ENCODE measurements at regions not wholly inside any gene's neighbourhood (a gene's known extent, or its start where the extent isn't known, plus 50 kb on each side); places are given as distances from the start of the nearest gene placed in this dataset.

DNA sequence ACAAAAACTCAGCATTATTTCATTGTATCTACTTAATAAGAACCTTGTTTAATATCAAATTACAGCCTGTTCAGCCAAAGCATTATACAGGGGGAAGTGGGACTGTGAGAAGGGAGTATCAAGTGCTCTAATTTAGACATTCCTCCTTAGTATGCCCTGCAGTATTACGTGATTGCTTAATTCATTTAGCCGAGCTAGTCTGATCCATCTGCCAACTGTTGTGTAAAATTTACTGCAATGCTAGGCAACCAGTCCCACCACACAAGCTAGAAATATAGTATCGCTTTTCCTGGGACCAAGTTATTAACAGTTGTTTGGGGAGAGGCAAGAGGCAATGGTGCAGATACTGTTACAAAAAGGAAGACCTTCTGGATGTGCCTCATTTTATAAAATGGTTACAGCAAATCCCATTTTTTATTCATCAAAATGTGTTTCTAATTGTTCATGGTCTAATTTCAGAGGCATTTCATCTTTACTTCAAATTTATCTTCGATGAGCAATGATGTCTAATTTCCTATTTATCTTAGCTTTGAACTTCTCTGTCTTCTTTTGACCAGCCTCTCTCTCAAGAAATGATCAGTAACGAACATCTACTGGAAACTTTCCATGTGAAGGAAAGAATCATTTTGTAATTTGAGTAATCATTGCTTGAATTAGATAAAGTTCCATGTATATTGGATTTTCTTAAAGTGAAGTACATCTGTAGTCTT lies 283.3 kb downstream of the DUSP10 start:
- POLR2A ChIA-PET, result no interaction called here
- H3K4me3 ChIP-seq (ENCODE audit: low read depth, low read length), result no peak overlapping the region
- H3K27me3 ChIP-seq (ENCODE audit: control insufficient read depth, insufficient read depth, low read length), result no peaks in the 10 kb centered on the region
- DNase-seq (ENCODE audit: low read depth, low spot score), result no peak
- H3K27ac ChIP-seq (ENCODE audit: low read depth, low read length), result no peak overlapping the region
- TF ChIP-seq, protein P1, sequence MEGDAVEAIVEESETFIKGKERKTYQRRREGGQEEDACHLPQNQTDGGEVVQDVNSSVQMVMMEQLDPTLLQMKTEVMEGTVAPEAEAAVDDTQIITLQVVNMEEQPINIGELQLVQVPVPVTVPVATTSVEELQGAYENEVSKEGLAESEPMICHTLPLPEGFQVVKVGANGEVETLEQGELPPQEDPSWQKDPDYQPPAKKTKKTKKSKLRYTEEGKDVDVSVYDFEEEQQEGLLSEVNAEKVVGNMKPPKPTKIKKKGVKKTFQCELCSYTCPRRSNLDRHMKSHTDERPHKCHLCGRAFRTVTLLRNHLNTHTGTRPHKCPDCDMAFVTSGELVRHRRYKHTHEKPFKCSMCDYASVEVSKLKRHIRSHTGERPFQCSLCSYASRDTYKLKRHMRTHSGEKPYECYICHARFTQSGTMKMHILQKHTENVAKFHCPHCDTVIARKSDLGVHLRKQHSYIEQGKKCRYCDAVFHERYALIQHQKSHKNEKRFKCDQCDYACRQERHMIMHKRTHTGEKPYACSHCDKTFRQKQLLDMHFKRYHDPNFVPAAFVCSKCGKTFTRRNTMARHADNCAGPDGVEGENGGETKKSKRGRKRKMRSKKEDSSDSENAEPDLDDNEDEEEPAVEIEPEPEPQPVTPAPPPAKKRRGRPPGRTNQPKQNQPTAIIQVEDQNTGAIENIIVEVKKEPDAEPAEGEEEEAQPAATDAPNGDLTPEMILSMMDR (IDR thresholded peaks at IDR 0.05; ENCODE audit: low read depth, low read length), result no peak
- CTCF ChIA-PET, result interaction anchor here (0.8 to 1.8 kb wide), 3 partner anchors 20 to 997 kb away, joined by 5 to 7 read pairs (median 5); no protein-coding TSS in a partner anchor
- no peaks in the 10 kb centered on the region for H3K9me3 ChIP-seq (ENCODE audit: control insufficient read depth, insufficient read depth, low read length)

DNA sequence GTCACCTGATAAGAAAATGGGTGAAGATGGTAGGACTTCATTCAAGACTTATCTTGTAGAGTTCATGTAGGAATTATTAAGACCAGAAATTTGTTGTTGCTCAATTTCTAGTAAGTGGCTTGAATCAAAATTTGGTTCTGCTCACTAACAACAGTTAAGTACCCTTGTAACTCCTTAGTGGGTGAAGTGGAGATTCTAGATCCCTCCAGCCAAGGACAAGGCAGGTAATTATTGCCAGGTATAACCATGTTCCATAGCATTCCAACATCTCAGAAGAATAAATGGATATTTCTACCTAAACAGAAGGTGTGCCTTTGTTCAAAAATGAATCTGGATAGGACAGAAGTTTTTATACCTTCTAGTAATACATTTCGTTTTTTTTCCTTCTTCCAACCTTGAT lies 282.3 kb downstream of the DUSP10 start:
- TF ChIP-seq, protein P1 (IDR thresholded peaks at IDR 0.05; ENCODE audit: low read depth, low read length), result no peak
- POLR2A ChIA-PET, result no interaction called here
- no peak for DNase-seq (ENCODE audit: low read depth, low spot score)
- H3K27me3 ChIP-seq (ENCODE audit: control insufficient read depth, insufficient read depth, low read length), result no peaks in the 10 kb centered on the region
- no peak overlapping the region for H3K27ac ChIP-seq (ENCODE audit: low read depth, low read length)
- H3K9me3 ChIP-seq (ENCODE audit: control insufficient read depth, insufficient read depth, low read length), result no peaks in the 10 kb centered on the region
- no peak overlapping the region for H3K4me3 ChIP-seq (ENCODE audit: low read depth, low read length)
- CTCF ChIA-PET, result interaction anchor here (1.4 to 1.8 kb wide), 3 partner anchors 18 to 537 kb away, joined by 3 to 7 read pairs (median 6); no protein-coding TSS in a partner anchor

DNA sequence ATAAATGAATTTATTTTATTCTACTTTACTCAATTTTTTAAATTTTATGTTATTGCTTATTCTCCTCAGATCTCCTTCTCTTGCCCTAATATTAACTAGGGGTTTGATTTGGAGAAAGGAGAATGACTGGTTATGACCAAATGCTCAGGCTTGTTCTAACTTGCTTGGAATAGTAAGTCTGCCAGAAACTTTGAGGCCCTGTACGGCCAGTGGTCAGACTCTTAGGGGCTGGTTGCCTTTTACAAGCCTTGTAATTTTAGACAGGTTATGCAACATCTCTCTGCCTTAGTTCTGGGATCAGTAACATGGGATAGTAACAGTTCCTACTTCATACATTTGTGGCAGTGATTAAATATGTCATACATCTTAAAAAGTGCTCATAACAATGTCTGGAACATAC lies 279.5 kb downstream of the DUSP10 start:
- Histone ChIP-seq H3K9me3 (ENCODE audit: control insufficient read depth, insufficient read depth, low read length) (no peaks in the 10 kb centered on the region), H3K27ac (ENCODE audit: low read depth, low read length) (no peak overlapping the region), H3K27me3 (ENCODE audit: control insufficient read depth, insufficient read depth, low read length) (no peaks in the 10 kb centered on the region), H3K4me3 (ENCODE audit: low read depth, low read length) (no peak overlapping the region)
- ChIA-PET CTCF (no interaction called here), POLR2A (no interaction called here)
- TF ChIP-seq, protein P1 (IDR thresholded peaks at IDR 0.05; ENCODE audit: low read depth, low read length), result no peak
- no peak for DNase-seq (ENCODE audit: low read depth, low spot score)

DNA sequence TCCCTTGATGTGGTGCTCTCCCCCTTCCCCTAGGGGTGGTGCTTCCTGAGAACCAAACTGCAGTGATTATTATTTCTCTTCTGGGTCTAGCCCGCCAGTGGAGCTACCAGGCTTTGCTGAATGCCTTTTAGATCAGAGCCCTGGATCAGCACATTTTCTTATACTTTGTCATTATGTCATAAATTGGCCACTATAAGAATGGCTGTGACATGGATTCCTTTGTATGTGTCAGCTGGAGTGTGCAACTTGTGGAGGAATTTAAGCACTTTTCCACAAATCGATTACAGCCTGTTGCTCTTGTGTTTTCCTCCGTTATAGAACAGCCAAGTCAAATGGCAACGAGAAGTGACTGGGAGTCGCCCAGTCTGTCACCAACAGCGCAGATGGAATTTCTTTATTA lies 273.3 kb downstream of the DUSP10 start:
- Histone ChIP-seq H3K27ac (ENCODE audit: low read depth, low read length) (no peak overlapping the region), H3K27me3 (ENCODE audit: control insufficient read depth, insufficient read depth, low read length) (no peaks in the 10 kb centered on the region), H3K4me3 (ENCODE audit: low read depth, low read length) (no peak overlapping the region), H3K9me3 (ENCODE audit: control insufficient read depth, insufficient read depth, low read length) (no peaks in the 10 kb centered on the region)
- CTCF ChIA-PET, result no interaction called here
- POLR2A ChIA-PET, result no interaction called here
- TF ChIP-seq, protein P1 (IDR thresholded peaks at IDR 0.05; ENCODE audit: low read depth, low read length), result no peak
- DNase-seq (ENCODE audit: low read depth, low spot score), result no peak

DNA sequence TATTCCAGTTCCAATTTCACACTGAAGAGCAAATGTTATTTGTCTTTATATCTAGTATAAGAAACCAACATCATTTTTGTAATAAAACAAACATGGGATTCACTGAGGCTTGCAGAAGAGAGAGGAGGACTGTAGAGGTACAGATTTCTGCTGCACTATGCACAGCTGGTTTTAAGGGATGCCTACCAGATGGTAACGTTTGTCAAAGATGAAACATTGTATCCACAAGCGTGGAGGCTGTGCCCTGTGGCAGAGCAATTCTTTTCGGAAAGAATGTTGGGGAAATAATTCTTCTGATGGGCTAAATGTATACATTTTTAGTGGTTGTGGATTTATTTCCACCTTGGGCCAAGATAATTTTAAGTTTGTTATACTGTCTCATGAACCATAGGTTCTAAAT lies 272.4 kb downstream of the DUSP10 start:
- no peak overlapping the region for H3K4me3 ChIP-seq (ENCODE audit: low read depth, low read length)
- H3K9me3 ChIP-seq (ENCODE audit: control insufficient read depth, insufficient read depth, low read length), result no peaks in the 10 kb centered on the region
- H3K27me3 ChIP-seq (ENCODE audit: control insufficient read depth, insufficient read depth, low read length), result no peaks in the 10 kb centered on the region
- TF ChIP-seq, protein P1 (IDR thresholded peaks at IDR 0.05; ENCODE audit: low read depth, low read length), result no peak
- H3K27ac ChIP-seq (ENCODE audit: low read depth, low read length), result no peak overlapping the region
- ChIA-PET CTCF (no interaction called here), POLR2A (no interaction called here)
- no peak for DNase-seq (ENCODE audit: low read depth, low spot score)

Data from AG04450 (cell line).